H9 (cell line): ENCODE measurements at regions not wholly inside any gene's neighbourhood (a gene's known extent, or its start where the extent isn't known, plus 50 kb on each side); places are given as distances from the start of the nearest gene placed in this dataset.

Experiments
- DNase-seq: peaks from one replicate; pipeline ENCODE4 v3.0.0-alpha.2; 2017
- H2AFZ ChIP-seq: one replicate; pipeline ENCODE4 v1.6.1; 2013; ENCODE audit warnings: mild to moderate bottlenecking, low read length, control low read depth, moderate library complexity
- H2AK5ac ChIP-seq: 2 replicates; pipeline ENCODE4 v1.6.1; 2013; ENCODE audit warnings: low read length, control low read depth, mixed read lengths; ENCODE audit not compliant: insufficient read length
- H2BK120ac ChIP-seq: one replicate; pipeline ENCODE4 v1.6.1; 2013; ENCODE audit warnings: low read depth, mild to moderate bottlenecking, low read length, control low read depth, inconsistent platforms; ENCODE audit not compliant: poor library complexity, severe bottlenecking
- H2BK12ac ChIP-seq: 2 replicates; pipeline ENCODE4 v1.6.1; 2013; ENCODE audit warnings: low read length, control low read depth, mixed read lengths, low read depth; ENCODE audit not compliant: insufficient read length
- H2BK15ac ChIP-seq: 2 replicates; pipeline ENCODE4 v1.6.1; 2013; ENCODE audit warnings: low read depth, low read length, control low read depth
- H2BK20ac ChIP-seq: one replicate; pipeline ENCODE4 v1.6.1; 2013; ENCODE audit warnings: low read depth, mild to moderate bottlenecking, low read length, control low read depth, inconsistent platforms; ENCODE audit not compliant: poor library complexity, severe bottlenecking
- H2BK5ac ChIP-seq: 2 replicates; pipeline ENCODE4 v1.6.1; 2013; ENCODE audit warnings: low read length, control low read depth, mixed read lengths; ENCODE audit not compliant: insufficient read length
- H3K14ac ChIP-seq: 2 replicates; pipeline ENCODE4 v1.6.1; 2013; ENCODE audit warnings: low read length, control low read depth; ENCODE audit not compliant: insufficient read depth
- H3K18ac ChIP-seq: 2 replicates; pipeline ENCODE4 v1.6.1; 2013; ENCODE audit warnings: low read depth, mild to moderate bottlenecking, mixed read lengths, low read length, control low read depth; ENCODE audit not compliant: insufficient read length
- H3K23ac ChIP-seq: 2 replicates; pipeline ENCODE4 v1.6.1; 2013; ENCODE audit warnings: low read length, control low read depth, mixed read lengths, low read depth; ENCODE audit not compliant: insufficient read length
- H3K23me2 ChIP-seq: 2 replicates; pipeline ENCODE4 v1.6.1; 2013; ENCODE audit warnings: low read depth, mild to moderate bottlenecking, mixed read lengths, low read length, control low read depth; ENCODE audit not compliant: insufficient read length, poor library complexity, severe bottlenecking
- H3K27ac ChIP-seq: 2 replicates; pipeline ENCODE4 v1.5.1; 2013; ENCODE audit warnings: low read length, control low read depth, mixed read lengths, low read depth; ENCODE audit not compliant: insufficient read length
- H3K27me3 ChIP-seq: 2 replicates; pipeline ENCODE4 v1.6.1; 2013; ENCODE audit warnings: low read length, control low read depth, inconsistent platforms; ENCODE audit not compliant: insufficient read depth
- H3K4ac ChIP-seq: 2 replicates; pipeline ENCODE4 v1.6.1; 2013; ENCODE audit warnings: low read depth, mild to moderate bottlenecking, control low read depth, inconsistent platforms, low read length, moderate library complexity
- H3K4me1 ChIP-seq: 2 replicates; pipeline ENCODE4 v1.6.1; 2013; ENCODE audit warnings: low read length, control low read depth, inconsistent platforms; ENCODE audit not compliant: insufficient read depth
- H3K4me2 ChIP-seq: 2 replicates; pipeline ENCODE4 v1.6.1; 2013; ENCODE audit warnings: low read length, control low read depth, mixed read lengths; ENCODE audit not compliant: insufficient read length, insufficient read depth
- H3K56ac ChIP-seq: 2 replicates; pipeline ENCODE4 v1.6.1; 2013; ENCODE audit warnings: low read depth, mild to moderate bottlenecking, mixed read lengths, low read length, control low read depth; ENCODE audit not compliant: insufficient read length
- H3K79me1 ChIP-seq: 2 replicates; pipeline ENCODE4 v1.6.1; 2013; ENCODE audit warnings: low read depth, mild to moderate bottlenecking, moderate library complexity, low read length, control low read depth, inconsistent platforms; ENCODE audit not compliant: insufficient read depth, poor library complexity, severe bottlenecking
- H3K79me2 ChIP-seq: 2 replicates; pipeline ENCODE4 v1.6.1; 2013; ENCODE audit warnings: low read length, control low read depth, inconsistent platforms; ENCODE audit not compliant: insufficient read depth
- H3K9ac ChIP-seq: 2 replicates; pipeline ENCODE4 v1.6.1; 2013; ENCODE audit warnings: low read length, control low read depth, mixed read lengths; ENCODE audit not compliant: insufficient read length; ENCODE audit errors: extremely low read depth
- H3K9me3 ChIP-seq: one replicate; pipeline ENCODE4 v1.6.1; 2013; ENCODE audit warnings: low read depth, low read length, inconsistent platforms; ENCODE audit not compliant: control insufficient read depth
- H3T11ph ChIP-seq: one replicate; pipeline ENCODE4 v1.6.1; 2013; ENCODE audit warnings: mild to moderate bottlenecking, low read length, control low read depth, inconsistent platforms
- H4K20me1 ChIP-seq: one replicate; pipeline ENCODE4 v1.6.1; 2013; ENCODE audit not compliant: control insufficient read depth, insufficient read length, insufficient read depth
- H4K5ac ChIP-seq: 2 replicates; pipeline ENCODE4 v1.6.1; 2013; ENCODE audit warnings: low read depth, mild to moderate bottlenecking, mixed read lengths, low read length, control low read depth; ENCODE audit not compliant: insufficient read length
- H4K8ac ChIP-seq: replicated peaks from 2 replicates; pipeline ENCODE4 v1.6.1; 2013; ENCODE audit warnings: low read length, control low read depth, mixed read lengths, low read depth; ENCODE audit not compliant: insufficient read length
- H4K91ac ChIP-seq: 2 replicates; pipeline ENCODE4 v1.6.1; 2013; ENCODE audit warnings: low read depth, mild to moderate bottlenecking, moderate library complexity, mixed read lengths, low read length, control low read depth; ENCODE audit not compliant: insufficient read length
- H3K27ac Mint-ChIP-seq, 3 experiments: 2 replicates in 2 of 3; 3 replicates in 1 of 3; pipeline ENCODE4 v1.8.0; 2020 to 2021; ENCODE audit warnings: mixed read lengths in 3 of 3, mild to moderate bottlenecking in 1 of 3, moderate library complexity in 1 of 3
- H3K27me3 Mint-ChIP-seq: 2 replicates; pipeline ENCODE4 v1.8.0; 2021; ENCODE audit warnings: low read depth, mild to moderate bottlenecking, moderate library complexity, mixed read lengths
- H3K36me3 Mint-ChIP-seq, 3 experiments: 2 replicates in 2 of 3; 3 replicates in 1 of 3; pipeline ENCODE4 v1.8.0; 2020 to 2021; ENCODE audit warnings: low read depth in 3 of 3, mixed read lengths in 3 of 3; ENCODE audit not compliant: insufficient read depth in 1 of 3
- H3K4me1 Mint-ChIP-seq, 2 experiments: 2 replicates each; pipeline ENCODE4 v1.8.0; 2020; ENCODE audit warnings: mixed read lengths in 2 of 2
- H3K4me3 Mint-ChIP-seq, 2 experiments: 2 replicates in 1 of 2; 3 replicates in 1 of 2; pipeline ENCODE4 v1.8.0; 2020 to 2021; ENCODE audit warnings: mild to moderate bottlenecking in 2 of 2, mixed read lengths in 2 of 2, moderate library complexity in 1 of 2
- H3K9me3 Mint-ChIP-seq, 2 experiments: 2 replicates in 1 of 2; 3 replicates in 1 of 2; pipeline ENCODE4 v1.8.0; 2020; ENCODE audit warnings: mild to moderate bottlenecking in 2 of 2, mixed read lengths in 2 of 2, moderate library complexity in 1 of 2
- CTCF ChIP-seq: fragments of 200-600 bp; sonication (generic); conservative IDR thresholded peaks from 3 replicates; pipeline ENCODE4 v1.8.0; 2021; ENCODE audit warnings: antibody characterized with exemption, mild to moderate bottlenecking
- WGBS: extraction: QIAGEN DNeasy Blood & Tissue Kit; methylation state at CpG from one replicate; pipeline ENCODE4 v1.1.7; 2013; ENCODE audit warnings: missing lambda C conversion rate, low lambda C conversion rate, mixed read lengths; ENCODE audit not compliant: insufficient read length; ENCODE audit errors: extremely low coverage; 5-methylcytosine and 5-hydroxymethylcytosine counted together

DNA sequence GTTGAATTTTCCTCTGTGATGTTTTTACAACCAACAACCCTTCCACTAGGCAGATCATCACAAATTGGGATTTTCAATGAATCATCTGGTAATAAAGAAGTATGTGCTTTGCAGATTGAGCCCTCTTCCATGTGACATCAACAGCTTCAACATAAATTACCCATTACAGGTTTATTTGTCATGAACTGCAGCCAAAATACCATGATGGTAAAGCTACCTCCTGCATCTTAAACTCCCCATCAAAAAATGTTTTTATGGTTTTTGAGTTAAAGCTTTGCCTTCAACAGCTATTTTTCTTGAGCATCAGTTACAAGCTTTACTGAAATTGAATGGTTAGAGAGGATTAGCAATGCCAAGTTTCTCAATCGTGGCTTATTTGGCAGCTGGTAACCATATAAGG, 211.4 kb upstream of the TUSC1 start:
- Histone ChIP-seq H4K8ac (no peak overlapping the region), H2BK15ac (no peak overlapping the region), H2AK5ac (no peak overlapping the region), H3T11ph (no peak overlapping the region), H4K91ac (no peak overlapping the region), H3K56ac (no peak overlapping the region), H2BK20ac (no peak overlapping the region), H2BK12ac (no peak overlapping the region), H3K23ac (no peak overlapping the region), H3K18ac (no peak overlapping the region), H3K27me3 (no peaks in the 10 kb centered on the region), H3K79me2 (no peaks in the 10 kb centered on the region), H3K9ac (no peak overlapping the region), H4K20me1 (no peaks in the 10 kb centered on the region), H3K4ac (no peak overlapping the region), H3K79me1 (no peaks in the 10 kb centered on the region), H2BK5ac (no peak overlapping the region), H3K14ac (no peak overlapping the region), H3K27ac (no peak overlapping the region), H2BK120ac (no peak overlapping the region), H2AFZ (no peak overlapping the region), H3K4me1 (no peaks in the 10 kb centered on the region), H3K9me3 (no peaks in the 10 kb centered on the region), H4K5ac (no peak overlapping the region), H3K4me2 (no peak overlapping the region), H3K23me2 (no peaks in the 10 kb centered on the region)
- no peak for DNase-seq
- Mint-ChIP-seq H3K4me1 (no peaks in the 10 kb centered on the region), H3K27me3 (no peaks in the 10 kb centered on the region), H3K27ac (no peak overlapping the region), H3K9me3 (peaks cover 20 to 23% of the 10 kb centered on the region in 2 experiments), H3K4me3 (no peak overlapping the region), H3K36me3 (peaks cover 0 to 24% (median 21%) of the 10 kb centered on the region in 3 experiments)
- no peak for TF ChIP-seq CTCF
- WGBS = no CpG with 5 or more reads among the region's 1 CpG
